ENCODE measurements at regions not wholly inside any gene's neighbourhood (a gene's known extent, or its start where the extent isn't known, plus 50 kb on each side); places are given as distances from the start of the nearest gene placed in this dataset.
"Not testable (repeated sequence)": the region's sequence is repeated elsewhere in the genome, so short reads cannot be mapped to it uniquely, and the experiment has no call there.

DNA sequence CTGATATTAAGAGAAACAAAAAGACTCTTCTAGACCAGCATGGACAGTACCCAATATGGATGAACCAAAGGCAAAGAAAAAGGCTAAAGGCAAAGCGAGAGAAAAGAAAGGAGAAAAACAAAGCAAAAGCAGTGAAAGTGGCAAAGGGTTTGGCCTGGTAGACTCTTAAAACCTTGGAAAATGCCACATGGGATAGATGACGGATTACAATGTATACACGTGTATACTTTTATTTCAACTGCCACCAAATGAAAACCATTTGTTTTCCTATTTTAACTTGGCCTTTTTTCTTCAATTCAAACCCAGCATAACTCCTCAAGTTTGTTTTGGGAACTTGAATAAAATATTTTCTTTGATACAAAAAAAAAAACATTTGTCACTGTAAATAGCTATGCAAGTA lies 354.3 kb downstream of the PAX3 start:
- TF ChIP-seq, protein P1, sequence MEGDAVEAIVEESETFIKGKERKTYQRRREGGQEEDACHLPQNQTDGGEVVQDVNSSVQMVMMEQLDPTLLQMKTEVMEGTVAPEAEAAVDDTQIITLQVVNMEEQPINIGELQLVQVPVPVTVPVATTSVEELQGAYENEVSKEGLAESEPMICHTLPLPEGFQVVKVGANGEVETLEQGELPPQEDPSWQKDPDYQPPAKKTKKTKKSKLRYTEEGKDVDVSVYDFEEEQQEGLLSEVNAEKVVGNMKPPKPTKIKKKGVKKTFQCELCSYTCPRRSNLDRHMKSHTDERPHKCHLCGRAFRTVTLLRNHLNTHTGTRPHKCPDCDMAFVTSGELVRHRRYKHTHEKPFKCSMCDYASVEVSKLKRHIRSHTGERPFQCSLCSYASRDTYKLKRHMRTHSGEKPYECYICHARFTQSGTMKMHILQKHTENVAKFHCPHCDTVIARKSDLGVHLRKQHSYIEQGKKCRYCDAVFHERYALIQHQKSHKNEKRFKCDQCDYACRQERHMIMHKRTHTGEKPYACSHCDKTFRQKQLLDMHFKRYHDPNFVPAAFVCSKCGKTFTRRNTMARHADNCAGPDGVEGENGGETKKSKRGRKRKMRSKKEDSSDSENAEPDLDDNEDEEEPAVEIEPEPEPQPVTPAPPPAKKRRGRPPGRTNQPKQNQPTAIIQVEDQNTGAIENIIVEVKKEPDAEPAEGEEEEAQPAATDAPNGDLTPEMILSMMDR (conservative IDR thresholded peaks at IDR 0.05) = not testable (repeated sequence)
- TF ChIP-seq EZH2 (IDR thresholded peaks at IDR 0.05; ENCODE audit: low read depth) = not testable (repeated sequence)

Measured in PC-9 (cell line).